Osteocyte (in vitro differentiated cells): ENCODE measurements at regions not wholly inside any gene's neighbourhood (a gene's known extent, or its start where the extent isn't known, plus 50 kb on each side); places are given as distances from the start of the nearest gene placed in this dataset.

Experiments used
- DNase-seq: peaks from one replicate; pipeline ENCODE4 v3.0.0; 2021; ENCODE audit warnings: mixed read lengths; ENCODE audit not compliant: unreplicated experiment; ENCODE audit errors: extremely low spot score
- H3K27ac Mint-ChIP-seq: one replicate; pipeline ENCODE4 v1.8.0; 2021; ENCODE audit warnings: mild to moderate bottlenecking, mixed read lengths; ENCODE audit not compliant: unreplicated experiment
- H3K27me3 Mint-ChIP-seq: one replicate; pipeline ENCODE4 v1.8.0; 2021; ENCODE audit warnings: mixed read lengths; ENCODE audit not compliant: unreplicated experiment
- H3K36me3 Mint-ChIP-seq: one replicate; pipeline ENCODE4 v1.8.0; 2021; ENCODE audit warnings: mixed read lengths; ENCODE audit not compliant: unreplicated experiment
- H3K4me1 Mint-ChIP-seq: one replicate; pipeline ENCODE4 v1.8.0; 2021; ENCODE audit warnings: mixed read lengths; ENCODE audit not compliant: unreplicated experiment
- H3K4me3 Mint-ChIP-seq: one replicate; pipeline ENCODE4 v1.8.0; 2021; ENCODE audit warnings: mild to moderate bottlenecking, moderate library complexity, mixed read lengths; ENCODE audit not compliant: unreplicated experiment
- H3K9me3 Mint-ChIP-seq: one replicate; pipeline ENCODE4 v1.8.0; 2021; ENCODE audit warnings: mixed read lengths; ENCODE audit not compliant: unreplicated experiment
- TF ChIP-seq, protein P1 (sequence below): fragments of 200-600 bp; sonication (generic); IDR thresholded peaks from 2 replicates; pipeline ENCODE4 v1.5.0; 2021; ENCODE audit warnings: antibody characterized with exemption, mild to moderate bottlenecking, moderate library complexity

DNA sequence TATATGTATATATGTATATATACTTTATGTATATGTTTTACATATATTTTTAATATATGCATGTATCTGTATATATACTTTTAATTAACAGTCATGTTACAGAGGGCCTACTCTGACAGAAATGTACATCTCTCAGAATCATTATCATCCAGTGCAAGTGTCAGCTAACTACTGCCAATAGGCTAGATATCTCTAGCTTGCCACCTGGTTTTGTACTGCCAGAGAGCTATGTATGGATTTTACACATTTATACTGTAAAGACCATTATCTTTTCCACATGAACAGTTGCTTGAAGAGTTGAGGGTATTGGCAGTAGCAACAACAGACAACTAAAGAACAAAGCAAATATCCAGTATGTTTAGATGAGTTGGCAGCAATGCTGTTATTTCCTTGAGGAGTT, 99.7 kb upstream of the VGLL3 start:
- TF ChIP-seq, protein P1, sequence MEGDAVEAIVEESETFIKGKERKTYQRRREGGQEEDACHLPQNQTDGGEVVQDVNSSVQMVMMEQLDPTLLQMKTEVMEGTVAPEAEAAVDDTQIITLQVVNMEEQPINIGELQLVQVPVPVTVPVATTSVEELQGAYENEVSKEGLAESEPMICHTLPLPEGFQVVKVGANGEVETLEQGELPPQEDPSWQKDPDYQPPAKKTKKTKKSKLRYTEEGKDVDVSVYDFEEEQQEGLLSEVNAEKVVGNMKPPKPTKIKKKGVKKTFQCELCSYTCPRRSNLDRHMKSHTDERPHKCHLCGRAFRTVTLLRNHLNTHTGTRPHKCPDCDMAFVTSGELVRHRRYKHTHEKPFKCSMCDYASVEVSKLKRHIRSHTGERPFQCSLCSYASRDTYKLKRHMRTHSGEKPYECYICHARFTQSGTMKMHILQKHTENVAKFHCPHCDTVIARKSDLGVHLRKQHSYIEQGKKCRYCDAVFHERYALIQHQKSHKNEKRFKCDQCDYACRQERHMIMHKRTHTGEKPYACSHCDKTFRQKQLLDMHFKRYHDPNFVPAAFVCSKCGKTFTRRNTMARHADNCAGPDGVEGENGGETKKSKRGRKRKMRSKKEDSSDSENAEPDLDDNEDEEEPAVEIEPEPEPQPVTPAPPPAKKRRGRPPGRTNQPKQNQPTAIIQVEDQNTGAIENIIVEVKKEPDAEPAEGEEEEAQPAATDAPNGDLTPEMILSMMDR = no peak
- Mint-ChIP-seq H3K4me3 (no peak overlapping the region), H3K36me3 (no peaks in the 10 kb centered on the region), H3K27me3 (peaks cover 17% of the 10 kb centered on the region), H3K9me3 (no peaks in the 10 kb centered on the region), H3K27ac (no peak overlapping the region), H3K4me1 (no peaks in the 10 kb centered on the region)
- no peak for DNase-seq

DNA sequence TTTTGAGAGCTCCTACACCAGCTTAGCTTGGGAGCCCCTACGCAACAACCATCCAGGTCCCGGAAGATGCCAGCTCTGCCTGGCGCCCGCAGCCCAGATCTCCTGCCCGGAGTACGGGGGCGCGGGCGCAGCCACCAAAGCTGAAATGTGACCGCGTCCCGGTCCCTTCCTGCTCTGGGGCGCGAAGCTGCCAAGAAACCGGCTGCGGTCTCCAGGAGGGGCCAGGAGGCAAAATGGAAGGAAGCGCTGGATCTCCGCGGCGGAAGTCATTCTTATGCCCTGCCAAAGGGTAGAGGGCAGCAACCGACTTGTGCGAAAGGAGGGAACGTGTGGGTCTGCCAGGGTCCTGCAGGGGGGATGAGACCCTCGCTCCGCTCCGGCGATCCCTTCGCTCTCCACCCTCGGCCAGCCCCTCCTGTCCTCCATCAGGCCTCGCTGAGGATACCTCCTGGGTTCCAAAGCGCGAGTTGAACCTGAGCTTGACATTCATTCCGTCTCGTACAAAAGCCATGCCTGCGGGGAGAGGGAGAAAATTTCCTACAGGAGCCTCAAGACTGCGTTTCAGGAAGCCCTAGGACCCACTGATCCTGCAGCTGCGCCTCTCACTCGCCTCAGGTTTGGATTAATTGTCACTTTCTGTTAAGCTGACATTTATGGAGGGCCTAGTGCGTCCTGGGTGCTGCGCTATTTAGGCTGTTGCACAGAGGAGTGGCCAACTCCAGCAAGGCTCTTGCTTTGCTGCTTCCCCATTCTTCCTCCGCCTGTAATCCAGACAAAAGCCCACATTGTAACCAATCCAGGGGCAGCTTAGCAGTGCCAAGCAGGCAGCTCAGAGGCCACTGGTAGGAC, 98.3 kb upstream of the VGLL3 start:
- peak; percentile 84 for DNase-seq
- TF ChIP-seq, protein P1 = no peak
- Mint-ChIP-seq H3K4me1 (no peaks in the 10 kb centered on the region), H3K27ac (no peak overlapping the region), H3K36me3 (no peaks in the 10 kb centered on the region), H3K9me3 (no peaks in the 10 kb centered on the region), H3K4me3 (no peak overlapping the region), H3K27me3 (peaks cover 5% of the 10 kb centered on the region)

DNA sequence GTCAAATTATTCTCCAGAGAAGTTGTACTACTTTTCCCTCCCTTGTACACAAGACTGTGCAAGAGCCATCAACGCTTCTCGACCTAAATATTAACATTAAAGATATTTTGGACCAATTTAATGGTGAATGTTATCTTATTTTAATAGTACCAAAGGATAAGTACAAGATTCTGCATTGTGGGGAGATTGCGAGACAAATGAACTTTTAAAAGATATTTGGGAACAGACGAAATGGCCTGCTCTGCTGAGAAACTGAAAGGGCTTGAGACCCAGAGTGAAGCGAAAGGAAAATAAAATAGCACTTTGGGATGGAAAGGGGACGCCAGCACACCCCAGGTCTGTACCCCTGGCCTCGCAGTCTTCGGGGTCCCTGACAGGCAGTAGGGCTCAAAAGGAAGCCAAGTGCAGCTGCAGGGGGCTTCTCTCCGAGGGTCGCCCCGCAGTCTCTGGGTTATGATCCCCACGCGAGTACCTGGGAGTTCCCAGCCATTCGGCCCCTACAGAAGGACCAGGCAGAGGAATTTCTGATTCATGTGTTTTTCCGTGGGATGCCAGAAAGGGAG, 97.6 kb upstream of the VGLL3 start:
- Mint-ChIP-seq H3K36me3 (no peaks in the 10 kb centered on the region), H3K9me3 (no peaks in the 10 kb centered on the region), H3K27ac (no peak overlapping the region), H3K4me1 (no peaks in the 10 kb centered on the region), H3K4me3 (no peak overlapping the region), H3K27me3 (peaks cover 1% of the 10 kb centered on the region)
- TF ChIP-seq, protein P1 = no peak
- no peak for DNase-seq

DNA sequence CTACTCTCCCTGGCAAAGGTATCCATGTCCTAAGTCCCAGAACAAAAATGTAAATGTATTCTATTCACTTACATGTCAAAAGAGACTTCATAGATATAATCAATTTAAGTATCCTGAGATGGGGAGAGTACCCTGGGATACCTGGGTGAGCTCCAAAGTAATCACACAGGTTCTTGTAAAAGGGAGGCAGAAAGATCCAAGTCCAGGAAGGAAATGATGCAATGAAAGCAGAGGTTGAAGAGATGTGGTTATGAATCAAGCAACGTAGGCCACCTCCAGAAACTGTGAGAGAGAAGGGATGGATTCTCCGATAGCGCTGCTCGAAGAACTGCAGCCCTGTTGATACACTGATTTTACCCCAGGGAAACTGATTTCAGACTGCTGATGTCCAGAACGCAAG, 93.9 kb upstream of the VGLL3 start:
- DNase-seq = no peak
- TF ChIP-seq, protein P1 = no peak
- Mint-ChIP-seq H3K9me3 (no peaks in the 10 kb centered on the region), H3K36me3 (no peaks in the 10 kb centered on the region), H3K4me1 (peaks cover 5% of the 10 kb centered on the region), H3K27ac (no peak overlapping the region), H3K4me3 (no peak overlapping the region), H3K27me3 (no peaks in the 10 kb centered on the region)

DNA sequence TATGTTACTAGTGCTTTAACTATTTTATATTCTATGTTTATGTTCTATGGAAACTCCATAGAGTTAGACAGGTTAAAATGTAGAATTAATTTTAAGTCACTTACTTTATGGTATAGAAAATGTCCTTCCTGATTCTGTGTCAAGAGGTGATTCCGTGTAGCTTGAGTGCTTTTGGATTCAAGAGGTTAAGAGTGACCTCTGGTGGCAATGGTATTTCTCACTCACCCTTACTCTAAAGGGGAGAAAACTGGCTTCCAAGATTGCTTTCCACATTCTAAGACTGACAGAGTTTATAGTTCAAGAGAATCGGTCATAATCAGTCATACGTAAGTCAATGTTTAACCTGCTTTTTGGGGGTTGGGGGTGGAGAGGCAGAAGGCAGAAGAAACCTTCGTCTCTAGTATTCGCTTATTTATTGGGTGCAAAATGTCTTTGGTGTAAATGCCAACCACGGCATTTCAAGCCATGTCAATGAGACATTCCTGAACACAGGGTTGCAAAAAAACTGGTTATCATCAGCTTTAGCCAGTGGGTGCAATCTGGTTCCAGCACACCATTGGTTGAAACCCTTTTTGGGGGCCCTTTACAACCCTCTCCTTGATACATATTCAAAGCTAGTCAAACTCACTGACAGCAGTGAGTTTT, 92.0 kb upstream of the VGLL3 start:
- no peak overlapping the region for H3K27ac Mint-ChIP-seq
- no peaks in the 10 kb centered on the region for H3K27me3 Mint-ChIP-seq
- TF ChIP-seq, protein P1 = peak; percentile 83
- DNase-seq = no peak
- H3K9me3 Mint-ChIP-seq = no peaks in the 10 kb centered on the region
- H3K4me3 Mint-ChIP-seq = no peak overlapping the region
- peaks cover 5% of the 10 kb centered on the region for H3K4me1 Mint-ChIP-seq
- H3K36me3 Mint-ChIP-seq = no peaks in the 10 kb centered on the region
